Prostate gland (tissue), 2 donors: ENCODE measurements at regions not wholly inside any gene's neighbourhood (a gene's known extent, or its start where the extent isn't known, plus 50 kb on each side); places are given as distances from the start of the nearest gene placed in this dataset.

Experiments
- POLR2A ChIP-seq: fragments of 450-650 bp; IDR thresholded peaks from one replicate; pipeline ENCODE4 v1.6.1; 2016; ENCODE audit warnings: antibody characterized with exemption, mild to moderate bottlenecking
- POLR2AphosphoS5 ChIP-seq: sonication (generic); formaldehyde crosslinking; IDR thresholded peaks from one replicate; pipeline ENCODE4 v1.6.1; 2017; ENCODE audit warnings: antibody characterized with exemption
- TF ChIP-seq, protein P1 (sequence below), 4 experiments: fragments of 200-600 bp in 2 of 4; fragments of 450-650 bp in 2 of 4; sonication (generic) in 2 of 4; IDR thresholded peaks; 1 replicate in 3 of 4; 2 replicates in 1 of 4; pipeline ENCODE4 v1.5.1; 2016 to 2019; ENCODE audit warnings: antibody characterized with exemption in 4 of 4, mild to moderate bottlenecking in 2 of 4, moderate library complexity in 2 of 4

DNA sequence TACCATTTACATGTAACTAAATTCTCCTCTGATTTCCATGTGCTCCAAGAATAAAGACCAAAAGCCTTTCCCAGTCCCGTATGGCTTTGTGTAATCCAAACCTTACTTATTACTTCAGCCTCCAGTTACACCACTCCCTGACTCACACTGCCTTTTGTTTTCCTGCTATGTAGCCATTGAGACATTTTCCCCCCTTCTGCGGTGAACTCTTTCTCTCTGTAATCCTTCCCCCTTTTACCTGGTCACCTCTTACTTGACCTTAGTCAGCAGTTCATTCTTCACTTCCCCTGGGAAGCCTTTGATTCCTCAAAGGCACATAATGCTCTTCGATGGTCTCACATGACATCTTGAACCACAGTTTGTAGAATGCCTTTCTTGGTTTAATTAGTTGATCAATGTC lies 256.0 kb upstream of the FANCL start:
- TF ChIP-seq, protein P1, sequence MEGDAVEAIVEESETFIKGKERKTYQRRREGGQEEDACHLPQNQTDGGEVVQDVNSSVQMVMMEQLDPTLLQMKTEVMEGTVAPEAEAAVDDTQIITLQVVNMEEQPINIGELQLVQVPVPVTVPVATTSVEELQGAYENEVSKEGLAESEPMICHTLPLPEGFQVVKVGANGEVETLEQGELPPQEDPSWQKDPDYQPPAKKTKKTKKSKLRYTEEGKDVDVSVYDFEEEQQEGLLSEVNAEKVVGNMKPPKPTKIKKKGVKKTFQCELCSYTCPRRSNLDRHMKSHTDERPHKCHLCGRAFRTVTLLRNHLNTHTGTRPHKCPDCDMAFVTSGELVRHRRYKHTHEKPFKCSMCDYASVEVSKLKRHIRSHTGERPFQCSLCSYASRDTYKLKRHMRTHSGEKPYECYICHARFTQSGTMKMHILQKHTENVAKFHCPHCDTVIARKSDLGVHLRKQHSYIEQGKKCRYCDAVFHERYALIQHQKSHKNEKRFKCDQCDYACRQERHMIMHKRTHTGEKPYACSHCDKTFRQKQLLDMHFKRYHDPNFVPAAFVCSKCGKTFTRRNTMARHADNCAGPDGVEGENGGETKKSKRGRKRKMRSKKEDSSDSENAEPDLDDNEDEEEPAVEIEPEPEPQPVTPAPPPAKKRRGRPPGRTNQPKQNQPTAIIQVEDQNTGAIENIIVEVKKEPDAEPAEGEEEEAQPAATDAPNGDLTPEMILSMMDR (IDR thresholded peaks at IDR 0.05), result no peak
- TF ChIP-seq POLR2A (no peak), POLR2AphosphoS5 (no peak)
